NCI-H187 treated with DMSO at 0.1 percent for 48 hours (cell line): ENCODE measurements at regions not wholly inside any gene's neighbourhood (a gene's known extent, or its start where the extent isn't known, plus 50 kb on each side); places are given as distances from the start of the nearest gene placed in this dataset.
"Not testable (repeated sequence)": the region's sequence is repeated elsewhere in the genome, so short reads cannot be mapped to it uniquely, and the experiment has no call there.

Experiments used
- DNase-seq: peaks from one replicate; lab custom pipeline; 2025; lab: John Stamatoyannopoulos, UW

- DNase-seq, result no peak
Observed at GRCh38 chr16:9647981-9648701, 534.1 kb downstream of the GRIN2A start.

- DNase-seq, result no peak
Observed at GRCh38 chr16:9650284-9650683, 531.9 kb downstream of the GRIN2A start.

GRCh38 chr16:9655051-9655450, 527.2 kb downstream of the GRIN2A start:
- DNase-seq, result no peak

- DNase-seq, result no peak
Observed at GRCh38 chr16:9657641-9658040, 524.6 kb downstream of the GRIN2A start.

GRCh38 chr16:9658164-9658563, 524.1 kb downstream of the GRIN2A start:
- DNase-seq, result no peak

- no peak for DNase-seq
Observed at GRCh38 chr16:9658586-9658985, 523.6 kb downstream of the GRIN2A start.

- no peak for DNase-seq
Observed at GRCh38 chr16:9660898-9661297, 521.3 kb downstream of the GRIN2A start.

- no peak for DNase-seq
Observed at GRCh38 chr16:9661336-9662017, 520.8 kb downstream of the GRIN2A start.

GRCh38 chr16:9663588-9663987, 518.6 kb downstream of the GRIN2A start:
- DNase-seq, result no peak

- DNase-seq, result no peak
Observed at GRCh38 chr16:9665851-9666271, 516.4 kb downstream of the GRIN2A start.

GRCh38 chr16:9666834-9667480, 515.3 kb downstream of the GRIN2A start:
- DNase-seq, result no peak

GRCh38 chr16:9670033-9670432, 512.2 kb downstream of the GRIN2A start:
- no peak for DNase-seq

GRCh38 chr16:9670616-9671015, 511.6 kb downstream of the GRIN2A start:
- DNase-seq, result not testable (repeated sequence)

- not testable (repeated sequence) for DNase-seq
Observed at GRCh38 chr16:9676560-9677300, 505.5 kb downstream of the GRIN2A start.

GRCh38 chr16:9677301-9677653, 505.0 kb downstream of the GRIN2A start:
- DNase-seq, result no peak

GRCh38 chr16:9679213-9679767, 502.9 kb downstream of the GRIN2A start:
- no peak for DNase-seq

GRCh38 chr16:9680019-9680655, 502.1 kb downstream of the GRIN2A start:
- no peak for DNase-seq

GRCh38 chr16:9680968-9681367, 501.3 kb downstream of the GRIN2A start:
- no peak for DNase-seq

GRCh38 chr16:9681508-9681907, 500.7 kb downstream of the GRIN2A start:
- no peak for DNase-seq

GRCh38 chr16:9682320-9682719, 499.9 kb downstream of the GRIN2A start:
- no peak for DNase-seq

GRCh38 chr16:9683677-9684076, 498.6 kb downstream of the GRIN2A start:
- no peak for DNase-seq
